Right lobe of liver (tissue), 6 donors: ENCODE measurements at regions not wholly inside any gene's neighbourhood (a gene's known extent, or its start where the extent isn't known, plus 50 kb on each side); places are given as distances from the start of the nearest gene placed in this dataset.

ENCODE experiments used
- ATAC-seq, 4 donors: fragments of 200-7000 bp; cut with Tn5 transposase; one replicate each; pipeline ENCODE4 v1.9.1; 2020; ENCODE audit warnings: mild to moderate bottlenecking in 4 of 4, moderate library complexity in 4 of 4
- DNase-seq, 3 donors: peaks; one replicate each; pipeline ENCODE4 v3.0.0-alpha.2; 2020
- H3K27ac ChIP-seq, 3 donors: fragments of 200-600 bp; one replicate each; pipeline ENCODE4 v1.8.0; 2022
- H3K27me3 ChIP-seq, 2 donors: fragments of 200-600 bp; one replicate each; pipeline ENCODE4 v1.8.0; 2022
- H3K36me3 ChIP-seq, 4 donors: fragments of 200-600 bp; sonication (generic) in 1 of 4; one replicate each; pipeline versions ENCODE4 v1.5.1 to v1.8.0; 2017 to 2022; ENCODE audit warnings: control low read depth in 1 of 4
- H3K4me1 ChIP-seq, 4 donors: fragments of 200-600 bp; sonication (generic) in 1 of 4; one replicate each; pipeline versions ENCODE4 v1.5.1 to v1.8.0; 2017 to 2022; ENCODE audit warnings: control low read depth in 1 of 4
- H3K4me3 ChIP-seq, 3 donors: fragments of 200-600 bp; one replicate each; pipeline ENCODE4 v1.8.0; 2022
- H3K9me3 ChIP-seq, 4 donors: fragments of 200-600 bp; sonication (generic) in 1 of 4; one replicate each; pipeline versions ENCODE4 v1.5.1 to v1.8.0; 2017 to 2022; ENCODE audit warnings: control low read depth in 1 of 4
- CTCF ChIP-seq, 4 donors: fragments of 200-600 bp in 3 of 4; fragments of 450-650 bp in 1 of 4; IDR thresholded peaks; one replicate each; pipeline versions ENCODE4 v1.5.1 to v1.8.0; 2016 to 2022; ENCODE audit warnings: antibody characterized with exemption in 4 of 4, mild to moderate bottlenecking in 2 of 4
- POLR2A ChIP-seq: fragments of 450-650 bp; IDR thresholded peaks from one replicate; pipeline ENCODE4 v1.6.1; 2017; ENCODE audit warnings: antibody characterized with exemption, mild to moderate bottlenecking
- WGBS: methylation state at CpG from one replicate; pipeline ENCODE4 v1.1.6; 2018; ENCODE audit warnings: low coverage, low lambda C conversion rate; ENCODE audit not compliant: insufficient coverage; ENCODE audit errors: missing lambda C conversion rate; 5-methylcytosine and 5-hydroxymethylcytosine counted together
- intact Hi-C, 2 donors: fragments of 100-400 bp; cut with DNase I; formaldehyde crosslinking; loops; one replicate each; pipeline versions ENCODE4 v1.11.2 to v1.14.1; 2022
- donor health status: DM: no; HTN: yes; CAD: no.
- donor health status: DM: no; HTN: no; CAD: no.
- donor health status: DM: no; HTN: no; CAD: no.
- donor health status: DM: no; HTN: yes; CAD: no.
- donor health status: DM: no; HTN: yes; CAD: no.

- ATAC-seq (no peak), DNase-seq (no peak)
- no peaks in the 10 kb centered on the region for H3K27me3 ChIP-seq
- TF ChIP-seq CTCF (IDR thresholded peaks at IDR 0.05) (no peak), POLR2A (no peak)
- intact Hi-C loops = no loop called here
- H3K9me3 ChIP-seq = no peaks in the 10 kb centered on the region
- H3K4me1 ChIP-seq = peaks cover 0 to 11% (median 0%) of the 10 kb centered on the region in 4 donors
- 50% methylated on average over 1 of the region's 3 CpGs for WGBS
- no peak overlapping the region for H3K4me3 ChIP-seq
- no peak overlapping the region for H3K27ac ChIP-seq
- no peaks in the 10 kb centered on the region for H3K36me3 ChIP-seq
Measured at GRCh38 chr18:46360866-46361265, 256.7 kb downstream of the HAUS1 start.

- Histone ChIP-seq H3K9me3 (no peaks in the 10 kb centered on the region), H3K4me1 (peaks cover 0 to 11% (median 0%) of the 10 kb centered on the region in 4 donors), H3K4me3 (no peak overlapping the region), H3K27ac (no peak overlapping the region), H3K27me3 (no peaks in the 10 kb centered on the region), H3K36me3 (no peaks in the 10 kb centered on the region)
- TF ChIP-seq POLR2A = no peak
- TF ChIP-seq CTCF (IDR thresholded peaks at IDR 0.05) = no peak
- intact Hi-C loops = no loop called here
- 89% methylated on average over 3 of the region's 4 CpGs for WGBS
- ATAC-seq (no peak), DNase-seq (no peak)
Measured at GRCh38 chr18:46362533-46362932, 258.3 kb downstream of the HAUS1 start.

- no peak overlapping the region for H3K4me3 ChIP-seq
- intact Hi-C loops = no loop called here
- no peak overlapping the region for H3K27ac ChIP-seq
- peak in 1 of 4 donors; percentile 65 for ATAC-seq
- WGBS = 81% methylated on average over 5 of the region's 5 CpGs
- no peaks in the 10 kb centered on the region for H3K9me3 ChIP-seq
- TF ChIP-seq CTCF (IDR thresholded peaks at IDR 0.05) = no peak
- no peak for TF ChIP-seq POLR2A
- H3K27me3 ChIP-seq = no peaks in the 10 kb centered on the region
- no peak for DNase-seq
- H3K4me1 ChIP-seq = peaks cover 0 to 11% (median 0%) of the 10 kb centered on the region in 4 donors
- H3K36me3 ChIP-seq = no peaks in the 10 kb centered on the region
Measured at GRCh38 chr18:46364048-46364447, 259.9 kb downstream of the HAUS1 start.

- Histone ChIP-seq H3K36me3 (no peaks in the 10 kb centered on the region), H3K9me3 (no peaks in the 10 kb centered on the region), H3K4me3 (no peak overlapping the region), H3K4me1 (peaks cover 0 to 11% (median 0%) of the 10 kb centered on the region in 4 donors), H3K27ac (no peak overlapping the region), H3K27me3 (no peaks in the 10 kb centered on the region)
- TF ChIP-seq POLR2A = no peak
- no peak for TF ChIP-seq CTCF (IDR thresholded peaks at IDR 0.05)
- DNase-seq = no peak
- no peak for ATAC-seq
- intact Hi-C loops = no loop called here
- no CpG with 5 or more reads among the region's 4 CpGs for WGBS
Measured at GRCh38 chr18:46366201-46366600, 262.0 kb downstream of the HAUS1 start.
